ENCODE measurements at regions not wholly inside any gene's neighbourhood (a gene's known extent, or its start where the extent isn't known, plus 50 kb on each side); places are given as distances from the start of the nearest gene placed in this dataset.

DNA sequence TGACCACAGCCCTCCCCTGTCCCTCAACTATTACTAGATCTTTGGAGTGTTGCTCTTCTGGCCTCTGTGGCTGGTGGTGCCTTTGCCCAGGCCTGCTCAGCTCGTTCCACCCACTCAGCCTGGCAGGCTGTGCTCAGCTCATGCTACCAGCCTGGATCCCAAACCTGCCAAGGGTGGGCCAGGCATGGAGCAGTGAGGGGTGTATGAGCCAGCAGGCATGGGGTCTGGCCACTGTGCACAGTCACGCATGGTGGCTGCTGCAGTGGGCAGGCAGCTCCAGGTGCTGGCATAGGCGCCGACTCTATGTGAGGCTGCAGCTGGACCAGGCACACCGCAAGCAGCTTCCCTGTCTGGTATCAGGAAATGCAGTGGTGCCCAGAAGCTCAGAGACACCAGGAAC, 449.9 kb downstream of the MATN1 start:
- intact Hi-C loops (cut with micrococcal nuclease): no loop called here
- Mint-ChIP-seq H3K4me1 (ENCODE audit: low read depth) (no peaks in the 10 kb centered on the region), H3K27me3 (ENCODE audit: insufficient read depth) (no peaks in the 10 kb centered on the region), H3K9me3 (no peaks in the 10 kb centered on the region), H3K4me3 (no peak overlapping the region), H3K27ac (no peak overlapping the region), H3K36me3 (ENCODE audit: low read depth) (no peaks in the 10 kb centered on the region)
- no peak for DNase-seq (ENCODE audit: low spot score)

DNA sequence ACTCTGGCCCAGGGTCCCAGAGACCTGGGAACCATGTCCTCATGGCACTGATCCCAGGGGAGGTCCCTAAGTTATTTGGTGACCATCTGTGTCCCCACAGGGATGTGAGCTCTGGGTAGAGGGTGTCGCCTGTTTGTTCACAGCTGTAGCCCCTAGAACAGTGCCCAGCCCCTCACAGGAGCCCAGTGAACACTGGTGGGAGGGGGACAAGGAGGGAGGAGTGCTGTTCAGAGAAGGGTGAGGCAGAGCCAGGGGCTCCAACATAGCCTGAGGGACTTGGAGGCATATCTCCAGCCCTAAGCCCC, 450.4 kb downstream of the MATN1 start:
- no peak for DNase-seq (ENCODE audit: low spot score)
- Mint-ChIP-seq H3K27me3 (ENCODE audit: insufficient read depth) (no peaks in the 10 kb centered on the region), H3K27ac (no peak overlapping the region), H3K4me1 (ENCODE audit: low read depth) (no peaks in the 10 kb centered on the region), H3K4me3 (no peak overlapping the region), H3K36me3 (ENCODE audit: low read depth) (no peaks in the 10 kb centered on the region), H3K9me3 (no peaks in the 10 kb centered on the region)
- intact Hi-C loops (cut with micrococcal nuclease): no loop called here

DNA sequence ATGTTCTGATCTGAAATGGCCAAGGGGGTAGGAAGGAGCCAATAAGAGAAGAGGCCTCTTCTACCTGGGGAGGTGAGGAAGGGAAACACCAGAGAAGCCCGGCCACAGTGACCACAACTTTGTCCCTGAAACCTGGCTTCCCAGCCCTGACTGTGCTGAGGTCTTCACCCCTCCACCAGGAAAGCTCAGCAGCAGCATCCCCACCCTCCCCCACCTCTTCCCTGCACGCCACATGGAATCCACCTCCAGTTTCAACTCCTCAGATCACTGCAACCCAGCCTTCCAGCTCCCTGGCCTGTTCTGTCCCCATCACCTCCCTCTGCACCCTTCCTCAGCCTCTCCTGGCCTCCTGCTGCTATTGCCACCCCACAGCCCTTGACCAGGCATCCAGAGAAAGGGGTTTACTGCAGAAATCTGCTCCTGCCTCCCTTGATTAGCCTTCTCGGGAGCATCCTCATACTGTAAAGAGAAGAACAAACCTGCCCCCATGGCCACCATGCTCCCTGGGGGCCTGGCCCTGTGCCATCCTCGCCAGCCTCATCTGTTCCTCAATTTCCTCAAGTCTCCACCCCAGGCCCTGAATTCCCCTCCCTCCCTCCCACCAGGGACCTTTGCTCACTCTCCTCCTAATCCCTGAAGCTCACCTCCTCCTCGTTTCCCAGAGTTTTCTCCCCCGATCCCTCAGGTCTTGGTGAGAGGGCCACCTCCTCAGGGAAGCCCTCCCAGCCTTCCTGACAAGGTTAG, 450.9 kb downstream of the MATN1 start:
- H3K27me3 Mint-ChIP-seq (ENCODE audit: insufficient read depth): no peaks in the 10 kb centered on the region
- intact Hi-C loops (cut with micrococcal nuclease): no loop called here
- H3K4me1 Mint-ChIP-seq (ENCODE audit: low read depth): no peaks in the 10 kb centered on the region
- no peak overlapping the region for H3K4me3 Mint-ChIP-seq
- no peaks in the 10 kb centered on the region for H3K9me3 Mint-ChIP-seq
- H3K36me3 Mint-ChIP-seq (ENCODE audit: low read depth): no peaks in the 10 kb centered on the region
- H3K27ac Mint-ChIP-seq: no peak overlapping the region
- DNase-seq (ENCODE audit: low spot score): no peak

DNA sequence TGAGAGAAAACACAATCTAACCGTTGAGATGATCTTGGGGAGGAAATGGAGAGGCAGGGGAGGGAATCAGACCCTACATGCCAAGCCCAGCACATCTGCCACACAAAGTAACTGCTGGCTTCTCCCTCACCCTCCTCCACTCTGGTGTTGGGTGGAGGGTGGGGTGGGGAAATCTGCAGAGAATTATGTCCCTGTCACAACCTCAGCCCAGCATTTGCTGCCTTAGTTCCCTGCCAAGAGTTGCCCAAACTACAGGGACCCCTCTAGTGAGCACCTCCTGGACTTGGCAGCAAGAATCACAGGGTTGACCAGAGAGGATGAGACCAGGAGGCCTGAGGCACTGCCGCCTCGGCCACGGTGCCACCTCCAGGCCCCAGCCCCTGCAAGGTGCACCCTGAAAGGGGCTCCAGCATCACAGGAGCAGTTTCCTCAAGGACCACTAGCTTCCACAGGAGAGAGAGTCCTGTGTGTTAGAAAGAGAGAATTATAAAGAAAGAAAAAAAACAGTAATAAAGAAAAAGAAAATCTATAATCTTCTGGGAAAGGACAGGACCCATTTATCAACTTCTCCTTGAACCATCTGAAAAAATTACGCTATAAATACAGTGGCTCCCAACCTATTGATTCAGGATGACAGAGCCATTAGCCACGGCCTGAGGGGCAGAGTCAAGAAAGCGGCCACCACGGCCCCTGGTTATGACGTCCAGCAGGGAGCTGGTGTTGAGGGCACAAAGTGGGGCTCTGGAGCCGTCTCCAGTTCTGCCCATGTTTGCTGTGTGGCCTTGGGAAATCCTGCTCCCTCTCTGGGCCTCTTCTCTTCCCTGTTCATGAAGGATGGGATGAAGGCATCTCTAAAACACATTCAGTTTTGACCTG, 451.7 kb downstream of the MATN1 start:
- H3K4me1 Mint-ChIP-seq (ENCODE audit: low read depth): no peaks in the 10 kb centered on the region
- intact Hi-C loops (cut with micrococcal nuclease): no loop called here
- H3K27me3 Mint-ChIP-seq (ENCODE audit: insufficient read depth): no peaks in the 10 kb centered on the region
- no peak overlapping the region for H3K4me3 Mint-ChIP-seq
- H3K36me3 Mint-ChIP-seq (ENCODE audit: low read depth): no peaks in the 10 kb centered on the region
- H3K9me3 Mint-ChIP-seq: no peaks in the 10 kb centered on the region
- no peak for DNase-seq (ENCODE audit: low spot score)
- H3K27ac Mint-ChIP-seq: no peak overlapping the region

DNA sequence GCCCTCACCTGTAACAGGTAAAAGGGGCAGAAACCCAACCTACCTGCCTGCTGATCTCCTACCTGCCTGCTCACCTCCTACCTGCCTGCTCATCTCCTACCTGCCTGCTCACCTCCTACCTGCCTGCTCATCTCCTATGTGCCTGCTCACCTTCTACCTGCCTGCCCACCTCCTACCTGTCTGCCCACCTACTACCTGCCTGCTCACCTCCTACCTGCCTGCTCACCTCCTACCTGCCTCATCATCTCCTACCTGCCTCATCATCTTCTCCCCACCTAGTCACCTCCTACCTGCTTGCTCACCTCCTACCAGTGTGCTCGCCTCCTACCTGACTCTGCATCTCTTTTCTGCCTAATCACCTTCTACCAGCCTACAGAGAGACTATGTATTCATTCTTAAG, 452.9 kb downstream of the MATN1 start:
- H3K4me1 Mint-ChIP-seq (ENCODE audit: low read depth): no peaks in the 10 kb centered on the region
- no peak overlapping the region for H3K4me3 Mint-ChIP-seq
- no peaks in the 10 kb centered on the region for H3K27me3 Mint-ChIP-seq (ENCODE audit: insufficient read depth)
- intact Hi-C loops (cut with micrococcal nuclease): no loop called here
- no peak for DNase-seq (ENCODE audit: low spot score)
- H3K9me3 Mint-ChIP-seq: no peaks in the 10 kb centered on the region
- no peaks in the 10 kb centered on the region for H3K36me3 Mint-ChIP-seq (ENCODE audit: low read depth)
- H3K27ac Mint-ChIP-seq: no peak overlapping the region

DNA sequence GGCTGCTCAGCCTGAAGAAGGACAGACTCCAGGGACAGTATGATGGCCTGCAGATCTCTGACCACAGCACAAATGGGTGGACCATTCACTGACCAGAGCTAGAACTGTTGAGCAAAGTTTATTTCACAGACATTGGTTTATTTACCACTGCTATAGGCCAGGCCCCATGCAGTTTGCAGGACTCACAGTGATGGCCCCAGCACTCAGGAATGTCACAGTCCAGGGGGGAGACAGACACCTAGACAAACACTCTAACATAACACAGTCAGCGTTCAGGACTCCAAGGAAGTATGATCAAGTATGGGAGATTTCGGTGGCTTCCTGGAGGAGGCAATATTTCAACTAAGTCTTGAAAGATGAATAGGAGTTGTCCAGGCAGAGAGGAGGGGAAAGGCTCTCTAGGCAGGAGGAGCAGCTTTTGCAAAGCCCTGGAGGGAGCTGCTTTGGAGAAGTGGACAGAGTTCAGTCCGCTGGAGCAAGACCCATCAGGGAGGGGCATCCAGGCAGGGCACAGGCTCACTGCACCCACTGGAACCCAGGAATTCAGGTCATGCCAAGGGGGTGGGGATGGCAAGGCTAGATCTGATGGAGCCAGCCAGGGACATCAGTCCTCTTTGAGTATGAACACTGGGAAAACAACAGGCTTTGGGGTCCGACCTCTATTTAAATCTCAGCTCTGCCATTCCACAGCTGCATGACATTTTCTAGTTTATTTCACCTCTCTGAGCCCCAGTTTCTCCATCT, 454.3 kb downstream of the MATN1 start:
- DNase-seq (ENCODE audit: low spot score): no peak
- H3K4me3 Mint-ChIP-seq: no peak overlapping the region
- H3K36me3 Mint-ChIP-seq (ENCODE audit: low read depth): no peaks in the 10 kb centered on the region
- no peak overlapping the region for H3K27ac Mint-ChIP-seq
- no peaks in the 10 kb centered on the region for H3K9me3 Mint-ChIP-seq
- H3K4me1 Mint-ChIP-seq (ENCODE audit: low read depth): no peaks in the 10 kb centered on the region
- H3K27me3 Mint-ChIP-seq (ENCODE audit: insufficient read depth): no peaks in the 10 kb centered on the region
- intact Hi-C loops (cut with micrococcal nuclease): no loop called here

DNA sequence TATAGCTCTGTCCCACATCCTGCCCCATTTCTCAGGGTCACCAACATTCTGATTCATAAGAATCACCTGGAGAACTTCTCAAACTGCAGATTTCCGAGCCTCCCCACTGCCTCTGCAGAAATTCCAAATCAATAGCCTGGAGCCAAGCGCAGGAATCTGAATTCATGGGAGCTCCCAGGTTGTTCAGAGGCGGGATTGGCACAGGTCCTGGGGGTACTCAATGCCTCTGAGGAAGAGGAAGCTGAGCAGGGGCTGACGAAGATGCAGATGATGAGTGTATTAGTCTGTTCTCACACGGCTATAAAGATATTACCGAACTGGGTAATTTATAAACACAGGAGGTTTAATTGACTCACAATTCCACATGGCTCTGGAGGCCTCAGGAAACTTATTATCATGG, 455.5 kb downstream of the MATN1 start:
- intact Hi-C loops (cut with micrococcal nuclease): no loop called here
- no peak for DNase-seq (ENCODE audit: low spot score)
- H3K27me3 Mint-ChIP-seq (ENCODE audit: insufficient read depth): no peaks in the 10 kb centered on the region
- no peak overlapping the region for H3K27ac Mint-ChIP-seq
- no peaks in the 10 kb centered on the region for H3K4me1 Mint-ChIP-seq (ENCODE audit: low read depth)
- H3K36me3 Mint-ChIP-seq (ENCODE audit: low read depth): no peaks in the 10 kb centered on the region
- H3K4me3 Mint-ChIP-seq: no peak overlapping the region
- H3K9me3 Mint-ChIP-seq: no peaks in the 10 kb centered on the region

DNA sequence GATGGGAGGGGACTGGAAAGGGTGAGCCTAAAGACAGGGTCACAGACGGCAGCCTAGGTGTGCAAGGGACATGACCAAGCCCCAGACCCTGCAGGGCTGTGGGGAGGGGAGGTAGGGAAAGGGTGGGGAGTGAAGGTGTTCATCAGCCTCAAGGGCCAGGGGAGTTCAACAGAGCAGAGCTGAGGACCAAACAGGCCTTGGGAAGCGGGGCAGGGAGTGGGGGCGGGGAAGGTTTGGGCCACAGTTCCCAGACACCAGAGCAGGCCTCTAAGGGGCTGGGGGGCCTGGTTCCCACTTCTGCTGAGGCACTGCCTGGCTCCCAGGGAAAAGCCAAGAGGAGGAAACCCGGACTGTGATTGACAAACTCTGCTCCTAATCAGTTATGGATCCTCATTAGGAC, 456.3 kb downstream of the MATN1 start:
- Mint-ChIP-seq H3K4me3 (no peak overlapping the region), H3K36me3 (ENCODE audit: low read depth) (no peaks in the 10 kb centered on the region), H3K27me3 (ENCODE audit: insufficient read depth) (no peaks in the 10 kb centered on the region), H3K9me3 (no peaks in the 10 kb centered on the region), H3K4me1 (ENCODE audit: low read depth) (no peaks in the 10 kb centered on the region), H3K27ac (no peak overlapping the region)
- intact Hi-C loops (cut with micrococcal nuclease): no loop called here
- DNase-seq (ENCODE audit: low spot score): no peak

DNA sequence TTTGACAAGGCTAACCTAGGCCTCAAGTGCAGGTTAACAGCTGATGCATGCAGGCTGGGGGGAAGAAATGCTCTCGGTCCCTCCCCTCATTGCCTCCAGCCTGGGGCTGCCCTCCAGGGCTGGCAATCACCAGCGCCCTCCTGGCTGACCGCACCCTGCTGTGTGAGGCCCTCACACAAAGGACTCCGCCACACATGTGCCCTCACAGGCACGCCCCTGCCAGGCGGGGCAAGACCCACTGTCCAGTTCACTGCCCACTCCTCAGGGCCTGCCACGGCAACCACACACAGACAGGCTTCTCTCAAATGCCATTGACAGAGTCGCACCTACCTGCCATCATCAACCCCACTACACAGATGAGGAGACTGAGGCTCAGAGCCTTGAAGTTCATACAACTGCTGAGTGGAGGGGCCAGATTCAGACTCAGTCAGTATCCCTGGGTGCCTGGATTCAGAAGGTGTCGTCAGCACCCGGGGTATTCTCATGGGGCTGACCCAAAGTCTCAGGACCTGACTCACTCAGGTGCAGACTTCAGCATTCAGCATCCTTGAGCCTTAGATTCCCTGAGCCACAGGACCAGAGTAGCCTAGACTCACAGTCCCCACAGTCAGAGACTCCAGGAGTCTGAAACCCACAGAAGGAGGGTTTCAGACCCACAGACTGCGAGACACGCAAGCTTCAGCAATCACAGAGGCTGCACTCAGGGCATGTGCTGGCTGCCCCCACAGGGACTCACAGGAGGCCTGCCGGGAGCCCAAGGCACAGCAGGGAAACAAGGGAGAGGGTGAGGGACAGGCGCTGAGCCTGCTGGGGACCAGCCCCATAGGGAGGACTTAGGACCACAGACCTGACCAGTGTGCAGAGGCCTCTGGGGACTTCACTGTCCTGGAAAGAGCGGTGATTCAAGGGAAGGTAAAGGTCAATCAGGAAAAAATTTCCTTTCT, 458.0 kb downstream of the MATN1 start:
- intact Hi-C loops (cut with micrococcal nuclease): no loop called here
- no peak overlapping the region for H3K4me3 Mint-ChIP-seq
- H3K27me3 Mint-ChIP-seq (ENCODE audit: insufficient read depth): no peaks in the 10 kb centered on the region
- no peaks in the 10 kb centered on the region for H3K36me3 Mint-ChIP-seq (ENCODE audit: low read depth)
- no peak for DNase-seq (ENCODE audit: low spot score)
- H3K27ac Mint-ChIP-seq: no peak overlapping the region
- H3K9me3 Mint-ChIP-seq: peaks cover 4% of the 10 kb centered on the region
- H3K4me1 Mint-ChIP-seq (ENCODE audit: low read depth): no peaks in the 10 kb centered on the region

DNA sequence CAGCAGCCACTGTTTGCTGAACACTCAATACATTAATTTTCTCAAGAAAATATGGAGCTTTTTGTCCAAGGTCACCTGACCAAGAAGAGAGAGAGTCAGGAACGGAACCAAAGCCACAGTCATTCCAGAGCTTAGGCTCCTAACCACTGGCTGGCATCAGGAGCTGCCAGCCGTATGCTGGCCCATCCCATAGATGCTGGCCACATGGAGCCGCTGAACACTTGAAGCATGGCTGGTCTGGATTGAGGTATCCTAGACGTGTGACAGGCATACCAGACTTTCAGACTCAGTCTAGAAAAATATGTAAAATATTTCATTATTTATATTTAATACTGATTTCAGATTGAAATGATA, 458.7 kb downstream of the MATN1 start:
- Mint-ChIP-seq H3K27me3 (ENCODE audit: insufficient read depth) (no peaks in the 10 kb centered on the region), H3K36me3 (ENCODE audit: low read depth) (no peaks in the 10 kb centered on the region), H3K4me3 (no peak overlapping the region), H3K9me3 (peaks cover 4% of the 10 kb centered on the region), H3K27ac (no peak overlapping the region), H3K4me1 (ENCODE audit: low read depth) (no peaks in the 10 kb centered on the region)
- no peak for DNase-seq (ENCODE audit: low spot score)
- intact Hi-C loops (cut with micrococcal nuclease): no loop called here

DNA sequence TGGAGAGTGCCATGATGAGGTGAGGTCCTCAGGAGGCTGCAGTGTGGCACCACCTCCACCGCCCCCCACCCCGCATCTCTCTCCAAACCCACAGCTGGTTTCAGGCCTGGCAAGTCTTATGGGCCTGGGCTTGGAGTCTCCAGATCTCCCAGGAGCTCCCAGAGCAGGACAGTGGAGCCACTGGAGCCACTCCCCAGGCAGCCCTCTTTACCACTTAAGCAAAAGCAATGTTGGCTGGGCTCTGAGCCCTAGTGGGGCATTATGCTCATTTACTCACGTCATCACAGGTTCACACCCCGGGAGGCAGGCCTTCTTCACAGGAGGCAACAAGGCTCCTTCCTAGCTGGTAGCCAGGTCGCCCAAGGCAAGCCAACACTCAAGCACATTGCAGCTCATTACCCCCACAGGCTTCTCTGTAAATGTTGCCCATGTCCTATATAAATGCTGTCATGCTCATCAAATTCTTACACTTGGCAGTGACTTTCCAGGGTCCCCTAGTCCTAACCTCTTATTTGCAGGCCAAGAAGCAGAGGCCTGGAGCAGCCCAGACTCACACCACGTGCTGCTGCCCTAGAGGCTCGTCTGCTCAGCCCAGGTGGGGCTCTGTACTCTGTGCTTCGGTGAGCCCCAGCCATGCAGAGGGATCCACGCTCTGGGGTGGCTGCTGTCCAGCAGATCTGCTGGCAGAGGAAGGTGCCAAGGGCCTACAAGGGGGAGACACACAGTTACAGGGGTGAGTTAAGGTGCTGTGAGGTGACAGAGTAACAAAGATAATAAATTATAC, 459.3 kb downstream of the MATN1 start:
- peaks cover 4% of the 10 kb centered on the region for H3K9me3 Mint-ChIP-seq
- H3K4me1 Mint-ChIP-seq (ENCODE audit: low read depth): no peaks in the 10 kb centered on the region
- H3K36me3 Mint-ChIP-seq (ENCODE audit: low read depth): no peaks in the 10 kb centered on the region
- no peaks in the 10 kb centered on the region for H3K27me3 Mint-ChIP-seq (ENCODE audit: insufficient read depth)
- H3K4me3 Mint-ChIP-seq: no peak overlapping the region
- intact Hi-C loops (cut with micrococcal nuclease): no loop called here
- DNase-seq (ENCODE audit: low spot score): no peak
- H3K27ac Mint-ChIP-seq: no peak overlapping the region

DNA sequence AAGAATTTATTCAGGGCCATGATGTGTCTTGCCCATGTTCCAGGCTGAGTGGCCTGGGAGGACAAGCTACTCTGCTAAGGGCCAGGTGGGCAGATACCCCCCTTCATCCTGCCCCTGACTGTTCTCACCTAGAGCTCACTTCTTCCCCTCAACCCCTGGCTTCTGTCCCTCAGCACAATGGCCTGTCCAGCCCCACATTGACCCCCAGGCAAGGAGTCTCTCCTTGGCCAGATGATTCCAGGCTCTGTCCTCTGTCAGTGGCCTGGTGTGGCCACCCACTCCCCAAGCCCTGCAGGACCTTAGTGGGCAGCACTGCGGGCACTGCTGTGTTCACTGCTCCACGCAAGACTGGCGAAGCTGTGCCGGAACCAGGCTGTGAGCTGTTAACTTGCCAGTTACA, 460.0 kb downstream of the MATN1 start:
- Mint-ChIP-seq H3K36me3 (ENCODE audit: low read depth) (no peaks in the 10 kb centered on the region), H3K9me3 (peaks cover 4% of the 10 kb centered on the region), H3K27me3 (ENCODE audit: insufficient read depth) (peaks cover 3% of the 10 kb centered on the region), H3K27ac (no peak overlapping the region), H3K4me1 (ENCODE audit: low read depth) (no peaks in the 10 kb centered on the region), H3K4me3 (no peak overlapping the region)
- DNase-seq (ENCODE audit: low spot score): no peak
- intact Hi-C loops (cut with micrococcal nuclease): no loop called here

Measured in activated T-helper 1 cell treated with anti-CD3 and anti-CD28 coated beads, Interleukin-12 subunit alpha, Interleukin-12 subunit beta, Interleukin-2, Interleukin-4 antibody, amounts not matched to agents 30 ng/mL and 10 ng/mL and 1 ng/mL, durations not matched to agents 14 hours and 24 hours and 36 hours (primary cell).